ENCODE measurements at regions not wholly inside any gene's neighbourhood (a gene's known extent, or its start where the extent isn't known, plus 50 kb on each side); places are given as distances from the start of the nearest gene placed in this dataset.

DNA sequence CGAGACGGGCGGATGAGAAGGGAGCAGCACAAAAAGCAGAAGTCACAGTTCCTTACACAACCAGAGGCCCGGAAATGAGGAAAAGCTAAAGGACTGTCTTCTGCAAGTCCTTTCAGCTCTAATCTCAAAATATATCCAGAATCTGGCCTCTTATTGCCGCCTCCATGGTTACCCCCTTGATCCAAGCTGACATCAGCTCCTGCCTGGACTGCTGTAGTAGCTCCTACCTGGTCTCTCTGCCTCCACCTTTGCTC lies 324.0 kb upstream of the ROPN1 start:
- BruUV-seq (replicated peaks) = no TSS peak
- no peak for ATAC-seq
- no peak for DNase-seq (ENCODE audit: low read depth, low spot score)
- CTCF ChIA-PET = no interaction called here
- H3K4me3 ChIP-seq (ENCODE audit: low read depth in 2 of 2, low read length in 2 of 2) = no peak overlapping the region
- H3K4me1 ChIP-seq (ENCODE audit: control insufficient read depth, insufficient read depth, low read length) = no peaks in the 10 kb centered on the region
- peaks cover 2% of the 10 kb centered on the region for H3K27me3 ChIP-seq (ENCODE audit: control insufficient read depth, insufficient read depth, low read length)
- TF ChIP-seq, protein P1, sequence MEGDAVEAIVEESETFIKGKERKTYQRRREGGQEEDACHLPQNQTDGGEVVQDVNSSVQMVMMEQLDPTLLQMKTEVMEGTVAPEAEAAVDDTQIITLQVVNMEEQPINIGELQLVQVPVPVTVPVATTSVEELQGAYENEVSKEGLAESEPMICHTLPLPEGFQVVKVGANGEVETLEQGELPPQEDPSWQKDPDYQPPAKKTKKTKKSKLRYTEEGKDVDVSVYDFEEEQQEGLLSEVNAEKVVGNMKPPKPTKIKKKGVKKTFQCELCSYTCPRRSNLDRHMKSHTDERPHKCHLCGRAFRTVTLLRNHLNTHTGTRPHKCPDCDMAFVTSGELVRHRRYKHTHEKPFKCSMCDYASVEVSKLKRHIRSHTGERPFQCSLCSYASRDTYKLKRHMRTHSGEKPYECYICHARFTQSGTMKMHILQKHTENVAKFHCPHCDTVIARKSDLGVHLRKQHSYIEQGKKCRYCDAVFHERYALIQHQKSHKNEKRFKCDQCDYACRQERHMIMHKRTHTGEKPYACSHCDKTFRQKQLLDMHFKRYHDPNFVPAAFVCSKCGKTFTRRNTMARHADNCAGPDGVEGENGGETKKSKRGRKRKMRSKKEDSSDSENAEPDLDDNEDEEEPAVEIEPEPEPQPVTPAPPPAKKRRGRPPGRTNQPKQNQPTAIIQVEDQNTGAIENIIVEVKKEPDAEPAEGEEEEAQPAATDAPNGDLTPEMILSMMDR (IDR thresholded peaks at IDR 0.05) = no peak
- TF ChIP-seq SIN3A (IDR thresholded peaks at IDR 0.05; ENCODE audit: borderline replicate concordance, insufficient read depth, low read depth, low read length) (no peak), POLR2AphosphoS5 (IDR thresholded peaks at IDR 0.05; ENCODE audit: low read depth, low read length) (no peak), TCF7L2 (IDR thresholded peaks at IDR 0.05; ENCODE audit: low read depth, low read length) (no peak)
- TF ChIP-seq, protein P2, sequence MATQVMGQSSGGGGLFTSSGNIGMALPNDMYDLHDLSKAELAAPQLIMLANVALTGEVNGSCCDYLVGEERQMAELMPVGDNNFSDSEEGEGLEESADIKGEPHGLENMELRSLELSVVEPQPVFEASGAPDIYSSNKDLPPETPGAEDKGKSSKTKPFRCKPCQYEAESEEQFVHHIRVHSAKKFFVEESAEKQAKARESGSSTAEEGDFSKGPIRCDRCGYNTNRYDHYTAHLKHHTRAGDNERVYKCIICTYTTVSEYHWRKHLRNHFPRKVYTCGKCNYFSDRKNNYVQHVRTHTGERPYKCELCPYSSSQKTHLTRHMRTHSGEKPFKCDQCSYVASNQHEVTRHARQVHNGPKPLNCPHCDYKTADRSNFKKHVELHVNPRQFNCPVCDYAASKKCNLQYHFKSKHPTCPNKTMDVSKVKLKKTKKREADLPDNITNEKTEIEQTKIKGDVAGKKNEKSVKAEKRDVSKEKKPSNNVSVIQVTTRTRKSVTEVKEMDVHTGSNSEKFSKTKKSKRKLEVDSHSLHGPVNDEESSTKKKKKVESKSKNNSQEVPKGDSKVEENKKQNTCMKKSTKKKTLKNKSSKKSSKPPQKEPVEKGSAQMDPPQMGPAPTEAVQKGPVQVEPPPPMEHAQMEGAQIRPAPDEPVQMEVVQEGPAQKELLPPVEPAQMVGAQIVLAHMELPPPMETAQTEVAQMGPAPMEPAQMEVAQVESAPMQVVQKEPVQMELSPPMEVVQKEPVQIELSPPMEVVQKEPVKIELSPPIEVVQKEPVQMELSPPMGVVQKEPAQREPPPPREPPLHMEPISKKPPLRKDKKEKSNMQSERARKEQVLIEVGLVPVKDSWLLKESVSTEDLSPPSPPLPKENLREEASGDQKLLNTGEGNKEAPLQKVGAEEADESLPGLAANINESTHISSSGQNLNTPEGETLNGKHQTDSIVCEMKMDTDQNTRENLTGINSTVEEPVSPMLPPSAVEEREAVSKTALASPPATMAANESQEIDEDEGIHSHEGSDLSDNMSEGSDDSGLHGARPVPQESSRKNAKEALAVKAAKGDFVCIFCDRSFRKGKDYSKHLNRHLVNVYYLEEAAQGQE (IDR thresholded peaks at IDR 0.05; ENCODE audit: insufficient read depth in 1 of 2, low read depth in 2 of 2, low read length in 1 of 2) = no peak
- intact Hi-C loops (cut with micrococcal nuclease; ENCODE audit: unreplicated experiment) = no loop called here
- H3K9me3 ChIP-seq (ENCODE audit: control insufficient read depth, insufficient read depth, low read depth, low read length) = no peaks in the 10 kb centered on the region
- POLR2A ChIA-PET = no interaction called here
- in situ Hi-C loops (cut with HindIII; ENCODE audit: low pct_unique_long_range_greater_than_20kb, low sequenced_read_pairs) = no loop called here
- H3K36me3 ChIP-seq (ENCODE audit: control insufficient read depth, insufficient read depth, low read length) = no peaks in the 10 kb centered on the region
- H3K27ac ChIP-seq (ENCODE audit: low read length) = no peak overlapping the region

DNA sequence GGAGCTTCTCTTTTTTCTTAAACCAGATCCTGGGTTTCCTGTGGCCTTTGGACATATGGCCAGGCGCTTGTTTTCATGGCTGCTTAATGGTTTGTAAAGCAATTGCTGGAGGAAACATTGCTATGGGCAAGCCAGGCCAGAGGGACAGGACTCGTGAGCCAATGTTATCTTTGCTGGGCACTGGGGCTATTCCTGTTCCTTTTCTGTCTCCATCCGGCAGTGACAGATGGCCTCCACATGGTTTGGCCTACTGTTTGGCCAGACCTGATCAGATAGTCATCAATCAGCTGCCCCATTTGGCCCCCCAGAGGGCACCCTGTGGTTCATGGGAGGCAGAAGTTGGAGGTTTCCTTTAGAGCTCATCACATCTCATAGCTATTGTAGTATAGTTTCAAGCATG lies 326.1 kb upstream of the ROPN1 start:
- no peaks in the 10 kb centered on the region for H3K9me3 ChIP-seq (ENCODE audit: control insufficient read depth, insufficient read depth, low read depth, low read length)
- no peaks in the 10 kb centered on the region for H3K36me3 ChIP-seq (ENCODE audit: control insufficient read depth, insufficient read depth, low read length)
- H3K27me3 ChIP-seq (ENCODE audit: control insufficient read depth, insufficient read depth, low read length) = peaks cover 8% of the 10 kb centered on the region
- H3K4me3 ChIP-seq (ENCODE audit: low read depth in 2 of 2, low read length in 2 of 2) = no peak overlapping the region
- no peaks in the 10 kb centered on the region for H3K4me1 ChIP-seq (ENCODE audit: control insufficient read depth, insufficient read depth, low read length)
- no peak overlapping the region for H3K27ac ChIP-seq (ENCODE audit: low read length)
- in situ Hi-C loops (cut with HindIII; ENCODE audit: low pct_unique_long_range_greater_than_20kb, low sequenced_read_pairs) = no loop called here
- DNase-seq (ENCODE audit: low read depth, low spot score) (no peak), ATAC-seq (no peak)
- intact Hi-C loops (cut with micrococcal nuclease; ENCODE audit: unreplicated experiment) = no loop called here
- ChIA-PET CTCF (no interaction called here), POLR2A (interaction anchor here (0.5 kb wide), 1 partner anchor 38 kb away, joined by 5 read pairs; no protein-coding TSS in a partner anchor)
- no peak for TF ChIP-seq POLR2AphosphoS5 (IDR thresholded peaks at IDR 0.05; ENCODE audit: low read depth, low read length)
- no peak for TF ChIP-seq TCF7L2 (IDR thresholded peaks at IDR 0.05; ENCODE audit: low read depth, low read length)
- TF ChIP-seq, protein P2 (IDR thresholded peaks at IDR 0.05; ENCODE audit: insufficient read depth in 1 of 2, low read depth in 2 of 2, low read length in 1 of 2) = no peak
- BruUV-seq (replicated peaks) = no TSS peak
